Keratinocyte (primary cell): ENCODE measurements at regions not wholly inside any gene's neighbourhood (a gene's known extent, or its start where the extent isn't known, plus 50 kb on each side); places are given as distances from the start of the nearest gene placed in this dataset.

Experiments
- DNase-seq: peaks from one replicate; pipeline ENCODE4 v3.0.0-alpha.2; 2011; ENCODE audit warnings: low read depth, missing footprints, low spot score
- FAIRE-seq: peaks from 2 replicates; lab custom pipeline; 2011; peaks lifted over from hg19 to GRCh38; lab: Jason Lieb, UNC
- H2AFZ ChIP-seq: 2 replicates; pipeline ENCODE4 v1.6.0; 2012; ENCODE audit warnings: low read length, control low read depth, inconsistent platforms; ENCODE audit not compliant: control insufficient read depth
- H3K27ac ChIP-seq: 2 replicates; pipeline ENCODE4 v1.5.1; 2011; ENCODE audit warnings: low read length; ENCODE audit not compliant: control insufficient read depth, insufficient read depth
- H3K27me3 ChIP-seq: 3 replicates; pipeline ENCODE4 v1.6.0; 2011; ENCODE audit warnings: low read length; ENCODE audit not compliant: control insufficient read depth, insufficient read depth; ENCODE audit errors: extremely low read depth
- H3K36me3 ChIP-seq, 2 experiments: 2 replicates in 1 of 2; 3 replicates in 1 of 2; pipeline ENCODE4 v1.5.1; 2011; ENCODE audit warnings: low read length in 2 of 2, mild to moderate bottlenecking in 1 of 2; ENCODE audit not compliant: control insufficient read depth in 2 of 2, insufficient read depth in 2 of 2; ENCODE audit errors: extremely low read depth in 1 of 2
- H3K4me1 ChIP-seq: 3 replicates; pipeline ENCODE4 v1.5.1; 2011; ENCODE audit warnings: low read length; ENCODE audit not compliant: control insufficient read depth, insufficient read depth; ENCODE audit errors: extremely low read depth
- H3K4me2 ChIP-seq: 3 replicates; pipeline ENCODE4 v1.6.0; 2011; ENCODE audit warnings: low read depth, low read length; ENCODE audit not compliant: control insufficient read depth, insufficient read depth; ENCODE audit errors: extremely low read depth
- H3K4me3 ChIP-seq, 3 experiments: fragments of 200-600 bp in 1 of 3; sonication (generic) in 1 of 3; 2 replicates in 2 of 3; 3 replicates in 1 of 3; pipeline ENCODE4 v1.5.1; 2011 to 2016; ENCODE audit warnings: low read length in 3 of 3, mild to moderate bottlenecking in 3 of 3, control low read depth in 2 of 3, inconsistent platforms in 1 of 3, low read depth in 1 of 3, mixed read lengths in 1 of 3, mixed run types in 1 of 3, moderate library complexity in 1 of 3; ENCODE audit not compliant: control insufficient read depth in 2 of 3, insufficient read depth in 2 of 3; ENCODE audit errors: extremely low read depth in 1 of 3
- H3K79me2 ChIP-seq: 2 replicates; pipeline ENCODE4 v1.6.0; 2012; ENCODE audit warnings: low read length; ENCODE audit not compliant: control insufficient read depth, insufficient read depth
- H3K9ac ChIP-seq: 3 replicates; pipeline ENCODE4 v1.6.0; 2011; ENCODE audit warnings: low read length; ENCODE audit not compliant: control insufficient read depth, insufficient read depth; ENCODE audit errors: extremely low read depth
- H3K9me1 ChIP-seq: 3 replicates; pipeline ENCODE4 v1.6.0; 2011; ENCODE audit warnings: low read length; ENCODE audit not compliant: control insufficient read depth, insufficient read depth; ENCODE audit errors: extremely low read depth
- H3K9me3 ChIP-seq: 2 replicates; pipeline ENCODE4 v1.5.1; 2012; ENCODE audit warnings: low read depth, low read length; ENCODE audit not compliant: control insufficient read depth
- H4K20me1 ChIP-seq: 3 replicates; pipeline ENCODE4 v1.6.0; 2011; ENCODE audit warnings: low read length; ENCODE audit not compliant: control insufficient read depth, insufficient read depth; ENCODE audit errors: extremely low read depth
- EZH2 ChIP-seq: IDR thresholded peaks from one replicate; pipeline ENCODE4 v1.6.1; 2012; ENCODE audit warnings: inconsistent platforms, mild to moderate bottlenecking, low read length, moderate library complexity
- dilution Hi-C: fragments of 300-500 bp; cut with MboI; formaldehyde crosslinking; loops from one replicate; pipeline ENCODE4 v1.7.0; 2020; ENCODE audit warnings: low sequenced_read_pairs; ENCODE audit not compliant: extremely low pct_ligation_motif_present
- TF ChIP-seq, protein P1 (sequence below), 3 experiments: IDR thresholded peaks in 1 of 3; conservative IDR thresholded peaks in 1 of 3; optimal IDR thresholded peaks in 1 of 3; 2 replicates in 2 of 3; 3 replicates in 1 of 3; pipeline versions ENCODE3 to v1.5.1; 2011; ENCODE audit warnings: low read length in 3 of 3, mild to moderate bottlenecking in 3 of 3, moderate library complexity in 2 of 3, control low read depth in 1 of 3, inconsistent platforms in 1 of 3; ENCODE audit not compliant: insufficient read depth in 2 of 3; ENCODE audit errors: extremely low read depth in 1 of 3

DNA sequence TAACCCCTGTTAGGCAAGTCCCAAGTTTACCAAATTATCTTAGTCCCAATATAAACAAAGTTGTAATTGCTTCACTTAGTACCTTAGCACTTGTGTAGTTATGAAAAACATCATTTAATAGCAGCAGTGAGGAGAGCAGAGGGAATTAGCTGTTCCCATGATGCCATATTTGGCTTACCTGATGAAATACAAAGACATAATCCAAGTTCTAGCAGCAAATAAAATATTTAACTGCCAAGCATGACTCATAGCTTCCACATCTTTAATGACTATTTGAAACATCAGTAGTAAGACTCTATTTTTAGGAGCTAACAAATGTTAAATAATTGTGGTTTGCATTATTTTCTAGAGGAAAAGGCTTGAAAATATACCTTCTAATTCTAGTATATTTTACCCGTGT is 94.0 kb upstream of the MCHR2 start:
- no peaks in the 10 kb centered on the region for H3K79me2 ChIP-seq
- no peak overlapping the region for H3K4me2 ChIP-seq
- H3K9me1 ChIP-seq = no peaks in the 10 kb centered on the region
- H3K4me1 ChIP-seq = no peaks in the 10 kb centered on the region
- dilution Hi-C loops = loop anchor here (25.0 kb wide), 1 partner anchor 226 kb away; no protein-coding TSS in a partner anchor
- no peak overlapping the region for H3K27ac ChIP-seq
- H3K4me3 ChIP-seq = no peak overlapping the region
- no peak overlapping the region for H2AFZ ChIP-seq
- H3K36me3 ChIP-seq = no peaks in the 10 kb centered on the region
- no peaks in the 10 kb centered on the region for H3K9me3 ChIP-seq
- no peak overlapping the region for H3K9ac ChIP-seq
- no peak for TF ChIP-seq EZH2
- TF ChIP-seq, protein P1, sequence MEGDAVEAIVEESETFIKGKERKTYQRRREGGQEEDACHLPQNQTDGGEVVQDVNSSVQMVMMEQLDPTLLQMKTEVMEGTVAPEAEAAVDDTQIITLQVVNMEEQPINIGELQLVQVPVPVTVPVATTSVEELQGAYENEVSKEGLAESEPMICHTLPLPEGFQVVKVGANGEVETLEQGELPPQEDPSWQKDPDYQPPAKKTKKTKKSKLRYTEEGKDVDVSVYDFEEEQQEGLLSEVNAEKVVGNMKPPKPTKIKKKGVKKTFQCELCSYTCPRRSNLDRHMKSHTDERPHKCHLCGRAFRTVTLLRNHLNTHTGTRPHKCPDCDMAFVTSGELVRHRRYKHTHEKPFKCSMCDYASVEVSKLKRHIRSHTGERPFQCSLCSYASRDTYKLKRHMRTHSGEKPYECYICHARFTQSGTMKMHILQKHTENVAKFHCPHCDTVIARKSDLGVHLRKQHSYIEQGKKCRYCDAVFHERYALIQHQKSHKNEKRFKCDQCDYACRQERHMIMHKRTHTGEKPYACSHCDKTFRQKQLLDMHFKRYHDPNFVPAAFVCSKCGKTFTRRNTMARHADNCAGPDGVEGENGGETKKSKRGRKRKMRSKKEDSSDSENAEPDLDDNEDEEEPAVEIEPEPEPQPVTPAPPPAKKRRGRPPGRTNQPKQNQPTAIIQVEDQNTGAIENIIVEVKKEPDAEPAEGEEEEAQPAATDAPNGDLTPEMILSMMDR (optimal IDR thresholded peaks at IDR 0.05 in 1 of 3, IDR thresholded peaks at IDR 0.05 in 1 of 3, conservative IDR thresholded peaks at IDR 0.05 in 1 of 3; ENCODE audit: extremely low read depth in 1 of 3, insufficient read depth in 2 of 3, low read length in 3 of 3) = no peak
- no peaks in the 10 kb centered on the region for H4K20me1 ChIP-seq
- FAIRE-seq = no peak
- H3K27me3 ChIP-seq = no peaks in the 10 kb centered on the region
- no peak for DNase-seq

- FAIRE-seq = no peak
- dilution Hi-C loops = loop anchor here (25.0 kb wide), 1 partner anchor 223 kb away; no protein-coding TSS in a partner anchor
Measured at GRCh38 chr6:100084991-100085364, 91.0 kb upstream of the MCHR2 start.

More at GRCh38 chr6:100084991-100085364, 91.0 kb upstream of the MCHR2 start:
- H2AFZ ChIP-seq = no peak overlapping the region
- no peaks in the 10 kb centered on the region for H3K79me2 ChIP-seq
- no peaks in the 10 kb centered on the region for H3K9me1 ChIP-seq
- no peaks in the 10 kb centered on the region for H3K36me3 ChIP-seq
- no peak for DNase-seq
- no peaks in the 10 kb centered on the region for H4K20me1 ChIP-seq
- H3K4me3 ChIP-seq = no peak overlapping the region
- H3K27me3 ChIP-seq = no peaks in the 10 kb centered on the region
- H3K27ac ChIP-seq = no peak overlapping the region
- no peak overlapping the region for H3K4me2 ChIP-seq
- TF ChIP-seq, protein P1 (optimal IDR thresholded peaks at IDR 0.05 in 1 of 3, IDR thresholded peaks at IDR 0.05 in 1 of 3, conservative IDR thresholded peaks at IDR 0.05 in 1 of 3; ENCODE audit: extremely low read depth in 1 of 3, insufficient read depth in 2 of 3, low read length in 3 of 3) = no peak
- TF ChIP-seq EZH2 = no peak
- no peaks in the 10 kb centered on the region for H3K9me3 ChIP-seq
- no peak overlapping the region for H3K9ac ChIP-seq
- no peaks in the 10 kb centered on the region for H3K4me1 ChIP-seq
